ENCODE measurements at regions not wholly inside any gene's neighbourhood (a gene's known extent, or its start where the extent isn't known, plus 50 kb on each side); places are given as distances from the start of the nearest gene placed in this dataset.

DNA sequence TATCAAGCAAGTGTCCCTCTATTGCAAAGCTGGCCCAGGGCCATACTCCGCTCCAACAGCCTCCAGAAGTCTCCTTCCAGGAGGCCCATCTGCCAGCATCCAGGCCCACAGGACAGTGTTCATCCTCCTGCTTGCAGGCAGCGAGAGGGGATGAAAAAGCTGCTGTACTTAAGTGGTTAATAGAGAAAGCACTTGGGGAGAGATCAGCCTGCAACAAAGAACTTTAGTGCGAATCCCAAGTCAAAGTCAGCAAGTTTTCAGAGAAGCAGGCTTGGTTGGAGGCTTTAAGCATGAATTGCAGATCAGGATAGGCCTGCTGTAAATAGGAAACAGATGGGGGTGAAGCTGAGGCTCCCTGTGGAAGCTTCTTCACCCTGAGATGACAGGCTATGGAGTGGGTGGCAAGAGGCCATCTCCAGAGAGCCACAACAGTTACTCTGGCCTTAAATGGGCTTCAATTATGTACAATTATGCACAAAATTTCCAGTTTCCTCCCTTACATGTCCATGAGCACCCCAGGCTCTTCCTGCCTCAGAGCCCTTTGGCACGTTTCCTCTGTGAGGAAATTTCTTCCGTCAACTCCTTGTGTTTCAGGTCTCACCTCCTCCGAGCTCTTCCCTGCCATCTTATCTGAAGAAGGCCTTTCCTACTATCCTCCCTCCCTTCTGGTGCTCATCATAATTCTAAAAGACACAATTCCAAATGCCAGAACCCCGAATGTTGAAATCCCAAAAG is 98.0 kb upstream of the NR3C1 start:
- H3K36me3 ChIP-seq (ENCODE audit: control insufficient read depth in 1 of 2, insufficient read depth in 2 of 2, low read length in 1 of 2): no peaks in the 10 kb centered on the region
- ATAC-seq (ENCODE audit: low FRiP score) (peak; percentile 29), DNase-seq (no peak)
- 97 to 98% methylated on average over 7 of the region's 7 CpGs for WGBS, 2 donors
- H3K9me3 ChIP-seq (ENCODE audit: control insufficient read depth, low read length): no peaks in the 10 kb centered on the region
- intact Hi-C loops (cut with DNase I): loop anchor here in 1 of 2 donors (10.0 kb wide), 1 partner anchor 133 kb away; no protein-coding TSS in a partner anchor
- H3K27ac ChIP-seq (ENCODE audit: low read depth in 1 of 2, low read length in 2 of 2): no peak overlapping the region
- H3K27me3 ChIP-seq (ENCODE audit: control insufficient read depth in 1 of 2, insufficient read depth in 2 of 2, low read length in 1 of 2): peaks cover 0 to 1% of the 10 kb centered on the region in 2 donors
- H3K4me1 ChIP-seq (ENCODE audit: control insufficient read depth in 1 of 2, insufficient read depth in 2 of 2, low read length in 2 of 2): no peaks in the 10 kb centered on the region
- H3K4me3 ChIP-seq (ENCODE audit: low read length in 2 of 2): no peak overlapping the region

DNA sequence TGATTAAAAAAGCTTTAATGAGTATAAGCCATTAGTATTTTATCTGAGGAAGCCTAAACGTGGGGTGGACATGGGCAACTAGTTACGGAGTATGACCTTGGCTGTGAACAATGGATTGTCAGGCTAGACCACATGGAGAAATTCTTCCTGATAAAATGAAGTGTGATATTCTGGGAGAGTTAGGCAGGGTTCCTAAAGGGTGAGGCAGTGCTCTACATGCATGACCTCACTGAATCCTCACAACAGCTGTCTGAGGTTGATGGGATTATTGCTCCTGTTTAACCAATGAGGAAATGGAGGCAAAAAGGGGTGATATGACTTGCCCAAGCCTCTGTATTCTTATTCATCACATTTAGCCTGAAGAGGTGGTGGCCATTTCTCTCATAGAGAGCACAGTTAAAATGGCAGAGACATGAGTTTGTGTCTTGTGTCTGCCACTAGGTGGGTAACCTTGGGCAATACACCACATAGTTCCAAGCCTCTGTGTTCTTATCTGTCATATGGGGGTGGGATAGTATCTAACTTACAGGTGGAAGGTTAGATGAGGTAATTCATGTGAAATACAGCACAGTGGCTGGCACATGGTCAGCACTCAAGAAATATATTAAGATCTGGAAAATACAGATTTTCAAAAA is 96.1 kb upstream of the NR3C1 start:
- intact Hi-C loops (cut with DNase I): loop anchor here in 1 of 2 donors (10.0 kb wide), 1 partner anchor 135 kb away; no protein-coding TSS in a partner anchor
- Histone ChIP-seq H3K4me3 (ENCODE audit: low read length in 2 of 2) (no peak overlapping the region), H3K4me1 (ENCODE audit: control insufficient read depth in 1 of 2, insufficient read depth in 2 of 2, low read length in 2 of 2) (peaks cover 0 to 2% of the 10 kb centered on the region in 2 donors), H3K27me3 (ENCODE audit: control insufficient read depth in 1 of 2, insufficient read depth in 2 of 2, low read length in 1 of 2) (no peaks in the 10 kb centered on the region), H3K27ac (ENCODE audit: low read depth in 1 of 2, low read length in 2 of 2) (no peak overlapping the region), H3K36me3 (ENCODE audit: control insufficient read depth in 1 of 2, insufficient read depth in 2 of 2, low read length in 1 of 2) (no peaks in the 10 kb centered on the region), H3K9me3 (ENCODE audit: control insufficient read depth, low read length) (no peaks in the 10 kb centered on the region)
- ATAC-seq (ENCODE audit: low FRiP score): no peak
- WGBS, 2 donors: 84 to 85% methylated on average over 2 of the region's 2 CpGs
- DNase-seq: no peak

- Histone ChIP-seq H3K9me3 (ENCODE audit: control insufficient read depth, low read length) (no peaks in the 10 kb centered on the region), H3K4me3 (ENCODE audit: low read length in 2 of 2) (no peak overlapping the region), H3K4me1 (ENCODE audit: control insufficient read depth in 1 of 2, insufficient read depth in 2 of 2, low read length in 2 of 2) (peaks cover 0 to 2% of the 10 kb centered on the region in 2 donors), H3K27me3 (ENCODE audit: control insufficient read depth in 1 of 2, insufficient read depth in 2 of 2, low read length in 1 of 2) (no peaks in the 10 kb centered on the region), H3K27ac (ENCODE audit: low read depth in 1 of 2, low read length in 2 of 2) (no peak overlapping the region), H3K36me3 (ENCODE audit: control insufficient read depth in 1 of 2, insufficient read depth in 2 of 2, low read length in 1 of 2) (no peaks in the 10 kb centered on the region)
- intact Hi-C loops (cut with DNase I): no loop called here
- no peak for DNase-seq
- no peak for ATAC-seq (ENCODE audit: low FRiP score)
Observed at GRCh38 chr5:143498821-143499220, 95.3 kb upstream of the NR3C1 start.

GRCh38 chr5:143497749-143498148 is 94.3 kb upstream of the NR3C1 start:
- intact Hi-C loops (cut with DNase I): no loop called here
- Histone ChIP-seq H3K36me3 (ENCODE audit: control insufficient read depth in 1 of 2, insufficient read depth in 2 of 2, low read length in 1 of 2) (no peaks in the 10 kb centered on the region), H3K27ac (ENCODE audit: low read depth in 1 of 2, low read length in 2 of 2) (no peak overlapping the region), H3K27me3 (ENCODE audit: control insufficient read depth in 1 of 2, insufficient read depth in 2 of 2, low read length in 1 of 2) (no peaks in the 10 kb centered on the region), H3K4me1 (ENCODE audit: control insufficient read depth in 1 of 2, insufficient read depth in 2 of 2, low read length in 2 of 2) (peaks cover 0 to 2% of the 10 kb centered on the region in 2 donors), H3K4me3 (ENCODE audit: low read length in 2 of 2) (no peak overlapping the region), H3K9me3 (ENCODE audit: control insufficient read depth, low read length) (no peaks in the 10 kb centered on the region)
- DNase-seq (no peak), ATAC-seq (ENCODE audit: low FRiP score) (no peak)

- Histone ChIP-seq H3K9me3 (ENCODE audit: control insufficient read depth, low read length) (no peaks in the 10 kb centered on the region), H3K27ac (ENCODE audit: low read depth in 1 of 2, low read length in 2 of 2) (no peak overlapping the region), H3K4me3 (ENCODE audit: low read length in 2 of 2) (no peak overlapping the region), H3K36me3 (ENCODE audit: control insufficient read depth in 1 of 2, insufficient read depth in 2 of 2, low read length in 1 of 2) (no peaks in the 10 kb centered on the region), H3K27me3 (ENCODE audit: control insufficient read depth in 1 of 2, insufficient read depth in 2 of 2, low read length in 1 of 2) (no peaks in the 10 kb centered on the region), H3K4me1 (ENCODE audit: control insufficient read depth in 1 of 2, insufficient read depth in 2 of 2, low read length in 2 of 2) (peaks cover 0 to 2% of the 10 kb centered on the region in 2 donors)
- intact Hi-C loops (cut with DNase I): no loop called here
- ATAC-seq (ENCODE audit: low FRiP score): no peak
- no peak for DNase-seq
- 90 to 93% methylated on average over 2 of the region's 2 CpGs for WGBS, 2 donors
Observed at GRCh38 chr5:143496943-143497342, 93.5 kb upstream of the NR3C1 start.

DNA sequence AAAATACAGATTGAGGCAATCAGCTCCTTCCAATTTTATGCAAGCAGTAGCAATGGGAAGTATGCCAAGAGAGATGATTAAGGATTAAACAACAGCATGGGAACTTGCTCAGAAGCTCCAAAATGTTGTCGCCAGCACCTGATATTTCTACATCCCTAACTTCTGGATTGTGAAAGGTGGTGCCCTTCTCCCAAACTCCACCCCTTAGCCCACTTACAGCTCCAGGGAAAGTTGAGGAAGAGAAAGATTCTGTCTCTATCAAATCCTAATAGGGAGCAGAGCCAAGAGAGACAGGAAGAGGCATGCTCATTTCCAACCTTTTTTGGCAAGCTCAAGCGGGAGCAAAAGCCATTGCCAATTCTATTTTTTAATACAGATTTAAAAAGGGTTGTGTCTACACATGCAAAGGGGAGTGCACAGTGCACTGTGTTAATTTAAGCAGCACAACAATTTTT is 92.4 kb upstream of the NR3C1 start:
- DNase-seq (no peak), ATAC-seq (ENCODE audit: low FRiP score) (peak; percentile 44)
- H3K4me3 ChIP-seq (ENCODE audit: low read length in 2 of 2): no peak overlapping the region
- no peaks in the 10 kb centered on the region for H3K9me3 ChIP-seq (ENCODE audit: control insufficient read depth, low read length)
- 34 to 45% methylated on average over 2 of the region's 2 CpGs for WGBS, 2 donors
- no peaks in the 10 kb centered on the region for H3K27me3 ChIP-seq (ENCODE audit: control insufficient read depth in 1 of 2, insufficient read depth in 2 of 2, low read length in 1 of 2)
- H3K4me1 ChIP-seq (ENCODE audit: control insufficient read depth in 1 of 2, insufficient read depth in 2 of 2, low read length in 2 of 2): peaks cover 0 to 2% of the 10 kb centered on the region in 2 donors
- H3K36me3 ChIP-seq (ENCODE audit: control insufficient read depth in 1 of 2, insufficient read depth in 2 of 2, low read length in 1 of 2): no peaks in the 10 kb centered on the region
- intact Hi-C loops (cut with DNase I): no loop called here
- H3K27ac ChIP-seq (ENCODE audit: low read depth in 1 of 2, low read length in 2 of 2): no peak overlapping the region

DNA sequence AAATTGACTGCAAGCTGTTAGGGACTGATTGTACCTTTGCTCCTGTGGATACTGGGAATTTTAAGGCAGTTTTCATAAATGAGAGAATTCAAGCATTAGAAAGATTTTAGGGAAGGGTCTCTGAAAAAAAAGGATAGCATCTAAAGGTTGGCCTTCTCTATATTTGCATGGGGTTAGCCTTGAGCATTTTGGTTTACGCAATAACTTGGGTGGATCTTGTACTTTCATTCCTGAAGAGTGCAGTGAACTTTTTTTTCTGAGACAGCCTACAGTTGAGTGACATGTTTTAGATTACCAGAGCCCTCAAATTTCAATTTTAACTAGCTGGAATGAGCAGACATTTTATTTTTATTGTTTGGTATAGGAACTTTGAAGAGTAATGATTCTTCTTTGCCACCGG is 91.6 kb upstream of the NR3C1 start:
- WGBS, 2 donors: 97 to 99% methylated on average over 2 of the region's 2 CpGs
- H3K27ac ChIP-seq (ENCODE audit: low read depth in 1 of 2, low read length in 2 of 2): no peak overlapping the region
- no peak for DNase-seq

GRCh38 chr5:143494595-143494994 is 91.1 kb upstream of the NR3C1 start:
- intact Hi-C loops (cut with DNase I): no loop called here
- DNase-seq (no peak), ATAC-seq (ENCODE audit: low FRiP score) (no peak)
- Histone ChIP-seq H3K27me3 (ENCODE audit: control insufficient read depth in 1 of 2, insufficient read depth in 2 of 2, low read length in 1 of 2) (no peaks in the 10 kb centered on the region), H3K4me3 (ENCODE audit: low read length in 2 of 2) (no peak overlapping the region), H3K27ac (ENCODE audit: low read depth in 1 of 2, low read length in 2 of 2) (no peak overlapping the region), H3K36me3 (ENCODE audit: control insufficient read depth in 1 of 2, insufficient read depth in 2 of 2, low read length in 1 of 2) (no peaks in the 10 kb centered on the region), H3K9me3 (ENCODE audit: control insufficient read depth, low read length) (no peaks in the 10 kb centered on the region), H3K4me1 (ENCODE audit: control insufficient read depth in 1 of 2, insufficient read depth in 2 of 2, low read length in 2 of 2) (peaks cover 0 to 2% of the 10 kb centered on the region in 2 donors)
- 90 to 96% methylated on average over 1 of the region's 1 CpG for WGBS, 2 donors

More for the DNA sequence above, 91.6 kb upstream of the NR3C1 start:
- Histone ChIP-seq H3K4me1 (ENCODE audit: control insufficient read depth in 1 of 2, insufficient read depth in 2 of 2, low read length in 2 of 2) (peaks cover 0 to 2% of the 10 kb centered on the region in 2 donors), H3K4me3 (ENCODE audit: low read length in 2 of 2) (no peak overlapping the region), H3K36me3 (ENCODE audit: control insufficient read depth in 1 of 2, insufficient read depth in 2 of 2, low read length in 1 of 2) (no peaks in the 10 kb centered on the region), H3K9me3 (ENCODE audit: control insufficient read depth, low read length) (no peaks in the 10 kb centered on the region), H3K27me3 (ENCODE audit: control insufficient read depth in 1 of 2, insufficient read depth in 2 of 2, low read length in 1 of 2) (no peaks in the 10 kb centered on the region)
- intact Hi-C loops (cut with DNase I): no loop called here
- ATAC-seq (ENCODE audit: low FRiP score): no peak

- no peaks in the 10 kb centered on the region for H3K36me3 ChIP-seq (ENCODE audit: control insufficient read depth in 1 of 2, insufficient read depth in 2 of 2, low read length in 1 of 2)
- ATAC-seq (ENCODE audit: low FRiP score): no peak
- WGBS, 2 donors: 87 to 92% methylated on average over 2 of the region's 2 CpGs
- H3K27me3 ChIP-seq (ENCODE audit: control insufficient read depth in 1 of 2, insufficient read depth in 2 of 2, low read length in 1 of 2): no peaks in the 10 kb centered on the region
- peaks cover 0 to 2% of the 10 kb centered on the region in 2 donors for H3K4me1 ChIP-seq (ENCODE audit: control insufficient read depth in 1 of 2, insufficient read depth in 2 of 2, low read length in 2 of 2)
- no peak for DNase-seq
- no peaks in the 10 kb centered on the region for H3K9me3 ChIP-seq (ENCODE audit: control insufficient read depth, low read length)
- intact Hi-C loops (cut with DNase I): no loop called here
- H3K27ac ChIP-seq (ENCODE audit: low read depth in 1 of 2, low read length in 2 of 2): no peak overlapping the region
- H3K4me3 ChIP-seq (ENCODE audit: low read length in 2 of 2): no peak overlapping the region
Observed at GRCh38 chr5:143494162-143494561, 90.7 kb upstream of the NR3C1 start.

All from aorta (tissue), 5 donors.